Fibroblast of pulmonary artery (primary cell): ENCODE measurements at regions not wholly inside any gene's neighbourhood (a gene's known extent, or its start where the extent isn't known, plus 50 kb on each side); places are given as distances from the start of the nearest gene placed in this dataset.

Experiments
- DNase-seq: peaks from one replicate; pipeline ENCODE4 v3.0.0-alpha.2; 2010; ENCODE audit warnings: low read depth
- H3K4me3 ChIP-seq: replicated peaks from 2 replicates; pipeline ENCODE4 v1.5.1; 2011; ENCODE audit warnings: low read depth, mild to moderate bottlenecking, control low read depth, low read length, moderate library complexity
- TF ChIP-seq, protein P1 (sequence below): IDR thresholded peaks from 2 replicates; pipeline ENCODE4 v1.5.1; 2011; ENCODE audit warnings: mild to moderate bottlenecking, control low read depth, low read length, inconsistent platforms; ENCODE audit errors: missing control alignments

DNA sequence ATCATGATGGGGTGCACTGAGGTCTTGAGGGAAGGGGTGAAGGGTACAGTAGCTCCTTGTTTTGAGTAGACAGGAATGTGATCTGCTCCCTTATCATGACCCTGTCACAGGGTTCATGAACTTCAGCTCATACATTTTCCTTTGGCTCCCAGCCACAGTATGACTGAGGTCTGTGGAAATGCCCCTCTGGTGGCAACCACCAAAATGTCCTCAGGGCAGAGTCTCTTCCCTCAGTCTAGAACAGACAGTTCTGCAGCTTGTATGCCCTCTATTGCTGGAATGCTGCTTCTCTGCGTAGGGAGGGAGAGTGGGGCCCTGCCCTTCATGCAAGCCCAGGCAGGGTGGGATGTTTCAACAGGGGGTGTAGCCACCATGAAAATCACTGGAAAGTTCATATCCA is 53.8 kb upstream of the SNCAIP start:
- TF ChIP-seq, protein P1, sequence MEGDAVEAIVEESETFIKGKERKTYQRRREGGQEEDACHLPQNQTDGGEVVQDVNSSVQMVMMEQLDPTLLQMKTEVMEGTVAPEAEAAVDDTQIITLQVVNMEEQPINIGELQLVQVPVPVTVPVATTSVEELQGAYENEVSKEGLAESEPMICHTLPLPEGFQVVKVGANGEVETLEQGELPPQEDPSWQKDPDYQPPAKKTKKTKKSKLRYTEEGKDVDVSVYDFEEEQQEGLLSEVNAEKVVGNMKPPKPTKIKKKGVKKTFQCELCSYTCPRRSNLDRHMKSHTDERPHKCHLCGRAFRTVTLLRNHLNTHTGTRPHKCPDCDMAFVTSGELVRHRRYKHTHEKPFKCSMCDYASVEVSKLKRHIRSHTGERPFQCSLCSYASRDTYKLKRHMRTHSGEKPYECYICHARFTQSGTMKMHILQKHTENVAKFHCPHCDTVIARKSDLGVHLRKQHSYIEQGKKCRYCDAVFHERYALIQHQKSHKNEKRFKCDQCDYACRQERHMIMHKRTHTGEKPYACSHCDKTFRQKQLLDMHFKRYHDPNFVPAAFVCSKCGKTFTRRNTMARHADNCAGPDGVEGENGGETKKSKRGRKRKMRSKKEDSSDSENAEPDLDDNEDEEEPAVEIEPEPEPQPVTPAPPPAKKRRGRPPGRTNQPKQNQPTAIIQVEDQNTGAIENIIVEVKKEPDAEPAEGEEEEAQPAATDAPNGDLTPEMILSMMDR: no peak
- no peak overlapping the region for H3K4me3 ChIP-seq
- DNase-seq: no peak

DNA sequence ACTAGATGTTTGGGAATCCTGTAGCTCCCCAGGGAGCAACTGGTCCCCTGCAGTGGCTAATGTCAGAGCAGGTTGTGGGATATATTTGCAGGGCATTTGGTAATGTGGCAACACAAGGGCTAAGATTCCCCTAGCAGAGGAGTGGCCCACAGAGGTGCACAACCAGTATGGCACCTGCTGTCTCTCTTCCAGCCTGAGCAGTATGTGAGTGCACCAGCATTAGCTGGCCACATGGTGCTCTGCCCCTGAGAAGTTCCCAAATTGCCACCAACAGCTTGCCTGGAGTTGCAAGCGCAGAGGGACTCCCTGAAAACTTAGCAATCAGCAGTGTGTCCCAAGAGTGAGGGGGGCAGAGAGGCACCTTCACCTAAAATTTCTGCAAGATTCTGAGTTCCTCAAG is 53.2 kb upstream of the SNCAIP start:
- TF ChIP-seq, protein P1: no peak
- no peak overlapping the region for H3K4me3 ChIP-seq
- no peak for DNase-seq

DNA sequence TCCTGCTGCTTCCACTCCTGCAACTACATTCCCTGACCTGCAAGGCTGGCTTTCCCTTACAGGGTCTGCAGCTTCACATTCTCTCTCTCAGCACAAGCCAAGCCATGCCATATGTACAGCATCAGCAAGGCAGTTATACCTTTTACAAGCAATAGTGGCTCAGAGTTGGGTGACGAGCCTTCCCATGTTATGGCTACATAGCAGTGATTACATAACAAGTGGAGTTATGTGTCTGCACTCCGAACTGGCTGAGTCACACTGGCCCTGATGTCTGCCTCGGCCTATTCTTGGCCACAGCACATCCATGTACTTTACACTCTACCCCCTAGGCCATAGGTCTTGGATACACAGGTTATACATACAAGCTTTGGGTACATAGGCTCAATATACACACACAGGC is 52.0 kb upstream of the SNCAIP start:
- TF ChIP-seq, protein P1: no peak
- no peak overlapping the region for H3K4me3 ChIP-seq
- peak; percentile 75 for DNase-seq

DNA sequence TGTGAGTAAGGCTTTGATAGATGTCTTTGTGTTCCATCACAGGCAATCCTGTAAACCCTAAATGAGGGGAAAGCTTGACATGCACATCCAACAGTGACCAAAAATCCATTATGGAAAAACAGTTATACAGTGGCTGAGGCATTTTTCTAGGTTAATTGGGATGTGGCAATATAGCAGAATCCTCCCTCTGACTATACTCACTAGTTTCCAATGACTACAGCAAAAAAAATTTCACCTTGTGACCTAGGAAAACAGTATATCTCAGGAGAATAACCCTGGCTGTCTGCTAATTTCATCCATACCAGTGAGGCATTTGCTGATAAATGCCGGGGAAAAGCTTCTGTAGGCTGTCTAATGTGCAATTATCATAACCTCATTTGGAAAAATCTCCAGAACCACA is 49.9 kb upstream of the SNCAIP start:
- H3K4me3 ChIP-seq: no peak overlapping the region
- TF ChIP-seq, protein P1: no peak
- peak; percentile 34 for DNase-seq
